RWPE2 (cell line): ENCODE measurements at regions not wholly inside any gene's neighbourhood (a gene's known extent, or its start where the extent isn't known, plus 50 kb on each side); places are given as distances from the start of the nearest gene placed in this dataset.

Experiments used
- ATAC-seq: fragments of 200-7000 bp; cut with Tn5 transposase; 3 replicates; pipeline ENCODE4 v1.9.1; 2021; ENCODE audit warnings: low read depth
- DNase-seq: peaks from one replicate; pipeline ENCODE4 v3.0.0-alpha.2; 2020; ENCODE audit warnings: low spot score
- H3K27ac ChIP-seq: fragments of 450-650 bp; 2 replicates; pipeline ENCODE4 v1.5.1; 2017; ENCODE audit warnings: mild to moderate bottlenecking; ENCODE audit not compliant: poor library complexity, severe bottlenecking
- H3K27me3 ChIP-seq: fragments of 250-450 bp; sonication (Bioruptor Pico); 2 replicates; pipeline ENCODE4 v1.5.1; 2021; ENCODE audit warnings: mild to moderate bottlenecking, moderate library complexity; ENCODE audit not compliant: insufficient read depth, poor library complexity, severe bottlenecking
- H3K36me3 ChIP-seq: fragments of 250-450 bp; sonication (Bioruptor Pico); 2 replicates; pipeline ENCODE4 v1.5.1; 2020; ENCODE audit warnings: low read depth, mild to moderate bottlenecking, moderate library complexity
- H3K4me1 ChIP-seq: fragments of 250-450 bp; sonication (Bioruptor Pico); 2 replicates; pipeline ENCODE4 v1.5.1; 2021; ENCODE audit warnings: mild to moderate bottlenecking, moderate library complexity; ENCODE audit not compliant: insufficient read depth, poor library complexity, severe bottlenecking
- H3K4me3 ChIP-seq: fragments of 250-450 bp; sonication (Bioruptor Pico); 2 replicates; pipeline ENCODE4 v1.5.1; 2021; ENCODE audit warnings: mild to moderate bottlenecking, moderate library complexity; ENCODE audit not compliant: severe bottlenecking
- H3K9me3 ChIP-seq: fragments of 250-450 bp; sonication (Bioruptor Pico); 2 replicates; pipeline ENCODE4 v1.5.1; 2021; ENCODE audit warnings: mild to moderate bottlenecking, moderate library complexity; ENCODE audit not compliant: severe bottlenecking
- CTCF ChIP-seq: fragments of 450-650 bp; IDR thresholded peaks from one replicate; pipeline ENCODE4 v1.5.1; 2017; ENCODE audit warnings: mild to moderate bottlenecking, moderate library complexity; ENCODE audit not compliant: poor library complexity, severe bottlenecking

GRCh38 chr2:188813857-188814256, 160.3 kb upstream of the COL3A1 start:
- H3K9me3 ChIP-seq = no peaks in the 10 kb centered on the region
- ATAC-seq = no peak
- H3K4me3 ChIP-seq = no peak overlapping the region
- no peak overlapping the region for H3K27ac ChIP-seq
- H3K27me3 ChIP-seq = no peaks in the 10 kb centered on the region
- H3K36me3 ChIP-seq = no peaks in the 10 kb centered on the region
- peaks cover 5% of the 10 kb centered on the region for H3K4me1 ChIP-seq
- TF ChIP-seq CTCF = no peak
- no peak for DNase-seq

GRCh38 chr2:188819011-188819410, 155.2 kb upstream of the COL3A1 start:
- no peak overlapping the region for H3K4me3 ChIP-seq
- H3K27ac ChIP-seq = no peak overlapping the region
- ATAC-seq (no peak), DNase-seq (no peak)
- TF ChIP-seq CTCF = no peak
- no peaks in the 10 kb centered on the region for H3K27me3 ChIP-seq
- no peaks in the 10 kb centered on the region for H3K4me1 ChIP-seq
- no peaks in the 10 kb centered on the region for H3K9me3 ChIP-seq
- H3K36me3 ChIP-seq = no peaks in the 10 kb centered on the region

GRCh38 chr2:188819792-188820191, 154.4 kb upstream of the COL3A1 start:
- DNase-seq = no peak

GRCh38 chr2:188820576-188820975, 153.6 kb upstream of the COL3A1 start:
- DNase-seq (no peak), ATAC-seq (no peak)
- Histone ChIP-seq H3K27ac (no peak overlapping the region), H3K4me3 (no peak overlapping the region), H3K36me3 (no peaks in the 10 kb centered on the region), H3K9me3 (no peaks in the 10 kb centered on the region), H3K4me1 (no peaks in the 10 kb centered on the region), H3K27me3 (no peaks in the 10 kb centered on the region)
- no peak for TF ChIP-seq CTCF

More at GRCh38 chr2:188819792-188820191, 154.4 kb upstream of the COL3A1 start:
- H3K4me3 ChIP-seq = no peak overlapping the region
- no peak overlapping the region for H3K27ac ChIP-seq
- H3K9me3 ChIP-seq = no peaks in the 10 kb centered on the region
- no peak for TF ChIP-seq CTCF
- H3K36me3 ChIP-seq = no peaks in the 10 kb centered on the region
- H3K4me1 ChIP-seq = no peaks in the 10 kb centered on the region
- H3K27me3 ChIP-seq = no peaks in the 10 kb centered on the region
- ATAC-seq = no peak

- ATAC-seq = no peak
Observed at GRCh38 chr2:188824125-188824524, 150.0 kb upstream of the COL3A1 start.

More at GRCh38 chr2:188824125-188824524, 150.0 kb upstream of the COL3A1 start:
- no peak for TF ChIP-seq CTCF
- Histone ChIP-seq H3K27ac (no peak overlapping the region), H3K36me3 (no peaks in the 10 kb centered on the region), H3K9me3 (no peaks in the 10 kb centered on the region), H3K4me3 (no peak overlapping the region), H3K27me3 (no peaks in the 10 kb centered on the region), H3K4me1 (no peaks in the 10 kb centered on the region)
- DNase-seq = no peak
